ENCODE measurements at regions not wholly inside any gene's neighbourhood (a gene's known extent, or its start where the extent isn't known, plus 50 kb on each side); places are given as distances from the start of the nearest gene placed in this dataset.

DNA sequence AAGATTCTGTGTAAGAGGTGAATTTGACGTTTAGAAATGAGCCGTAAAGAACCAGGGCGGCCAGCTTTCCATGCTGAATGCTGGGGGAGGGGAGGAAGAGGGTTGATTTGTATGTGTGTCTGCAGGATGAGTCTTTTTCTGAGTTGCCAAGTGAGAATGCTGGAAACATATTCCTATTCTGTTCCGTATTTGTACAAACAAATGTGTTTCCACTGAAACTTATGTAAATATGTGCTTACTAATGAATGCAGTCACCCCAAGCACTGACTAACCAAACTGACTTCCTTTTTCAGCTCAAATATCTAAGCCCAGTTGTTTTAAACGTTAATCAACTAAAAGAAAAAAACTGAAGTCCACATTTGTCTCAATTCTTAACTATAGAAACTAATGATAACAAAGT lies 74.9 kb upstream of the APCDD1 start:
- no peak for DNase-seq (ENCODE audit: low read depth, low spot score)

DNA sequence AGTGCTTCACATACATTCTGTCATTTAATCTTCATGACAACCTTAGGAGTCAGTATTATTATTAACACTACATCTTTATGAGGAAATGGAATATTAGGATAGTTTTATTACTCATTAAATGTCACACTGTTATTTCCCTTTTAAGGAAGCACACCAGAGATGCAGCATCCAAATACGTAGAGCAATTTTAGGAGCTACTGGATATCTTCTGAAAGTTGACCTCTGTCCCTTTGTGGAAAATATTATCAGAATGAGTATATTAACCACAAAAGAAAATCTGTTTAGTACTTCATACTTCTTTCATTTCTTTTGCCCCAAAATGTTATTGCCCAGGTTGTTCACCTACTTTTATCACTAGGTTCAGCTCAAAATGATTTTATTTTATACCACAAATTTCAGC lies 72.9 kb upstream of the APCDD1 start:
- no peak for DNase-seq (ENCODE audit: low read depth, low spot score)

GRCh38 chr18:10381951-10382350 lies 72.5 kb upstream of the APCDD1 start:
- no peak for DNase-seq (ENCODE audit: low read depth, low spot score)

DNA sequence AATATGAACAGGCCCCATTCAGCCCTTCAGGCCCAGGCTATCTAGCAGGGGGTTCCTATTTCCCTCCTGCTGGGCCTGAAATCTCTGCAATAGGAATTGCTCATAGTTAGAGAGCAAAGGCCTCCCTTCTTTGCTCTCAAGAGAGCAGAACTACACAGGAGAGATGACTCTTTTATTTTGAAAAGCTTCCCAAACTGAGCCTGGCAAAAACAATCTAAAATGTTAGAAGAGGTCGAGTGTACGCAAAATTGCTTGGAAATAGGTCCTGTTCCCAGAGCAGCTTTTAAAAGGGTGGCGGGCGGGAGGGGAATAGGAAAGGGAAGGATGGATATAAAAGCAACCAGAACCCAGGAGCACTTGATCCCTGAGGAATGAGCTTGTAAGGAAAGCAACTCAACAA lies 68.4 kb upstream of the APCDD1 start:
- DNase-seq (ENCODE audit: low read depth, low spot score) = no peak

- DNase-seq (ENCODE audit: low read depth, low spot score) = no peak
Observed at GRCh38 chr18:10386956-10387355, 67.5 kb upstream of the APCDD1 start.

DNA sequence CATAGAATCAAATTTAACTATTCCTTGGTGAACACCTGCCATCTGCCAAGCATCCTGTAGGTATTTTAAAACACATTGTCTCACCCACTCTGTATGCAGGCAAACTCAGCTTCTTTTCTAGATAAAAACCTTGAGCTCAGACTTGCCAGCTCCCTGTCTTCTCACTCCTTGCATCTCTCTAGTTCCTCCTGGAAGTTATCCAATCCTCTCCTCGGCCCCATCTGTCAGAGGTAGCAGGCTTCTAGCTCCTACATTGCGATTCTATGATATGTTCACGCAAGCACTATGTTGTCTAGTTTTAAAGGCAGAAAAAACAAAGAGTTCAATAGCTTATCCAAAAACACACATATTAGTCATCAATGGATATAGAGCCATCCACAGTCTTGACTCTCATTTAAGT lies 67.0 kb upstream of the APCDD1 start:
- no peak for DNase-seq (ENCODE audit: low read depth, low spot score)

DNA sequence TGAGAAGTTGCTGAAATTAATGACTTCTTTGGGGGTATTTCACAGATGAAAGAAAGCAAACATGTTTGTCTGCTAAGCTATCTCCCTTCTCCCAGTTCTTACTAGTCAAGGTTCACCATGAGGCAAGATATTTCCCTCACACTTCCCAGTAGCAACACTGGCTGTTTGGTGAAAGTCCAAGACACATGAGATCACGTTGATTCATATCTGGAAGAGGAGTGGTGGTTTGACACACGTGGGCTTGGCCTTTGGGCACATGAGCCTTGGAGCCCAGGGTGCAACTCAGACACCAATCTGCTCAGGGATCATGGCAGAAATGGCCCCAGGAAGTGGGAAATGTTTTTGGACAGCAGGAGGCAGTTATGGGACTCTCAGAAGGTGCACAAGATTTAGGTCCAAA lies 66.1 kb upstream of the APCDD1 start:
- DNase-seq (ENCODE audit: low read depth, low spot score) = no peak

DNA sequence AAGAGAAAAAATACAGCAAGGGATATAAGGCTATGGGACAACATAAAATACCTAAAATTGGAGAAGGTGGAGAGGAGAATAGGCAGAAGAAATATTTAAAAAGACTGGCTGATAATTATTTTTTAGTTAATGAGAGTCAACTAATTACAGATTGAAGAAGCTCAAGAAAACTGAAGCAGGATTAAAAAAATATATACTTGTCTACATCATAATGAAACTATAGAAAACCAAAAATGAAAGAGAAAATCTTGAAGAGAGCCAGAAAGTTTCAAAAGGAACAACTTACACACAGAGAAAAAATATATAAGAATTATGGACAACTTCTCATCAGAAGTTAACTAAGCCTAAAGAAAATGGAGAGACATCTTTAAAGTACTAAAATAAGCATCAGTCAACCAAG lies 62.9 kb upstream of the APCDD1 start:
- DNase-seq (ENCODE audit: low read depth, low spot score) = no peak

- no peak for DNase-seq (ENCODE audit: low read depth, low spot score)
Observed at GRCh38 chr18:10397004-10397403, 57.4 kb upstream of the APCDD1 start.

- no peak for DNase-seq (ENCODE audit: low read depth, low spot score)
Observed at GRCh38 chr18:10398571-10398970, 55.9 kb upstream of the APCDD1 start.

DNA sequence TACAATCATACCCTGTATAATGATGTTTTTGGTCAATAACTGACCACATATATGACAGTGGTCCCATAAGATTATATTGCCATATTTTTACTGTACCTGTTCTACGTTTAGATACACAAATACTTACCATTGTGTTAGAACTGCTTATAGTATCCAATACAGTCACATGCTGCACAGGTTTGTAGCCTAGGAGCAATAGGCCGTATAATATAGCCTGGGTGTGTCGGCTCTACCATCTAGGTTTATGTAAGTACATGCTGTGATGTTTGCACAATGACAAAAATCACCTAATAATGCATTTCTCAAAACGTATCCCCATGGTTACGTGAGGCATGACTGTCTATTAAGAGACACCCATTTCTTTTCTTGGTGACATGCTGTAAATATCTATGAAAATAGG lies 55.0 kb upstream of the APCDD1 start:
- DNase-seq (ENCODE audit: low read depth, low spot score) = no peak

DNA sequence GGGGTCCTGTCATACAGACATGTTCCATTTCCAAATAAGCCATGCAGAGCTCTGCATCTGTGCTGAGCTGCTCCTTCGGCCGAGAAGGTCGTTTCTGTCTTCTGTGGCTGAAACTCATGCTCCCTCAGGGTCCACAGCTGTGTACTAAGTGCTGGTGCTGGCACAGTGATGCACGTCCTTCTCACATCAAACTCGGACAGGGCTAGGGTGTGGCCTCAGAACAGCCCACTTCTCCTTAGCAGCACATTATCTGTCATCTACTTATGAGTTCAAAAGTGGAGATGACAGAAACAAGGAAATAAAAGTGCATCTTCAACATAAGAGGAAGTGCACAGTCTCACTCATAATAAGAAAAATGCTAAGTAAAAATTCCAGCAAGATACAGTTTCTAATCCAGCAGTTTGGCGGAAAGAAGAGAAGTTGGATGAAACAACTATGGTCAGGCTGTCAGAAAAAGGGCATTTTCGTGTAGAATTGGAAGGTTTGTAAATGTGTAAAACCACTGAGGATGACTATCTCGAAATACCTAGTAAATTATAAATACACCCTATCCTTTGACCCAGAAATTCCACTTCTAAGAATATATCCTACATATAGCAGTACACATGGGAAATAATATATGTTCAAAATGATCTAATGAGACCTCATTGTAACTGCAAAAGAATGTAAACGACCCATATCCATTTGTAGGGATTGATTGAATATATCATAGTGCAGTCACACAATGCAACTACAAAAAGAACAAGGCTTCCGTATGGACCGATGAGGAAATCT lies 53.7 kb upstream of the APCDD1 start:
- DNase-seq (ENCODE audit: low read depth, low spot score) = no peak

GRCh38 chr18:10401521-10401920 lies 52.9 kb upstream of the APCDD1 start:
- no peak for DNase-seq (ENCODE audit: low read depth, low spot score)

DNA sequence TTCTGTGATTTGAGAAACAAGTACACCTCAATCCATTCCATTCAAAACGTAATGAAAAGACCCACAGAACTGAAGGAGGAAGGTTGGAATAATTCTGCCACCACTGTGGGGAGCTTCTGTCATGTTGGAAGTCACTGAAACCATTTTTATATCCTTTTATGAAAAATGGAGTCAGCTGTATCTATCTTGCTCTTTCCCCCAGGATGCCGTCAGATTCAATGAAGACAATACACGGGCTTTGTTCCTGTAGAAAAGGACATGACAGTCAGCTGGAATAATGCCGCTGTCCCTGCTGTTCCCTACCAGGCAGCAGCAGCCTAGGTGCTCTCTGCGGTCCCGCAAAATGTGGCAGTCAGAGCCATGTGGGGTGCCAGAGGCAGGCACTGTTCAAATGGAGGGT lies 52.5 kb upstream of the APCDD1 start:
- DNase-seq (ENCODE audit: low read depth, low spot score) = no peak

GRCh38 chr18:10402871-10403559 lies 51.4 kb upstream of the APCDD1 start:
- no peak for DNase-seq (ENCODE audit: low read depth, low spot score)

DNA sequence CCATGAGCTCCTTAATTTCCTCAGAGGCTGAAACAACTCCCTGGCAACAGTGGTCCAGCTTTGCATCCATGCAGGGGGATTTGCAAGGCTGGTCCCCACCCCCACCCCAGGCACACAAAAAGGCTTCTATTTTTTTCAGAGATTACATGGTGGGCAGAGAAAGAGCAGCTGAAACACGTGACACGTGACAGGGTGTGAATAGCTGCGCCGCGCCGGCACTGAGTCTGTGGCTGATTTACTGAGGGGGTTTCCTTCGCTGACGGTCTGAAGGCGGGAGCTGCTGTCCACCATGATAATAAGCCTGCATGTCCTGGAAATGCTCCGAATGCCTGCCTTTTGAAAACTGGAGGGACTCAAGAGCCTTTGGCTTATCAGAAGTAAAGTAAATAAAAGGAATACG lies 50.7 kb upstream of the APCDD1 start:
- DNase-seq (ENCODE audit: low read depth, low spot score) = peak; percentile 20

DNA sequence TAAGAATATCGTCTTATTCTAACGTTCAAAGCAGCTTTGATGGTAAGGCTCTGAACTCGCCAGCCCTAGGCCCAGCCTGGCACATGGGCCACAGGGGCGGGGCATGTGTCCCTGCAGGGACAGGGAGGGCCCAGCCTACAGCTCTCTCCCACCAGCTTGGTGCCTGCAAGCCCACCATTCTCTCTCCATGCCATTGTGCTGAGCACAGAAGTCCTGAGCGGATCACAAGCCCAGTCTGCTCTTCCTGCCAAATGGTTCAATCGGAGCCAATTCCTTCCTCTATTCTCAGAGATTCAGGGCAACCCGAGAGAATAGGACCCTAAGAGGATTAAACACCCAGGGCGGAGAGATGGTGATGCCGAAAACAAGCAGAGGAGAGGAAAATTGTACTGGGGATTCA lies 50.3 kb upstream of the APCDD1 start:
- DNase-seq (ENCODE audit: low read depth, low spot score) = no peak

Measured in ELF-1 (cell line).